NK-92 (cell line): ENCODE measurements at regions not wholly inside any gene's neighbourhood (a gene's known extent, or its start where the extent isn't known, plus 50 kb on each side); places are given as distances from the start of the nearest gene placed in this dataset.
"Not testable (repeated sequence)": the region's sequence is repeated elsewhere in the genome, so short reads cannot be mapped to it uniquely, and the experiment has no call there.

Experiments
- DNase-seq: peaks from one replicate; lab custom pipeline; 2025; ENCODE audit not compliant: unreplicated experiment; lab: John Stamatoyannopoulos, UW

GRCh38 chr14:105772710-105773250 is 246.4 kb downstream of the TMEM121 start:
- DNase-seq, result not testable (repeated sequence)

GRCh38 chr14:105773584-105773983 is 247.2 kb downstream of the TMEM121 start:
- no peak for DNase-seq

- no peak for DNase-seq
Observed at GRCh38 chr14:105774001-105774400, 247.6 kb downstream of the TMEM121 start.

GRCh38 chr14:105774585-105775348 is 248.4 kb downstream of the TMEM121 start:
- DNase-seq, result not testable (repeated sequence)

GRCh38 chr14:105775349-105775923 is 249.1 kb downstream of the TMEM121 start:
- not testable (repeated sequence) for DNase-seq

- DNase-seq, result not testable (repeated sequence)
Observed at GRCh38 chr14:105776112-105776511, 249.7 kb downstream of the TMEM121 start.

GRCh38 chr14:105776924-105777323 is 250.5 kb downstream of the TMEM121 start:
- no peak for DNase-seq

- no peak for DNase-seq
Observed at GRCh38 chr14:105783707-105784106, 257.3 kb downstream of the TMEM121 start.

GRCh38 chr14:105793836-105794235 is 267.5 kb downstream of the TMEM121 start:
- DNase-seq, result no peak

GRCh38 chr14:105797546-105797945 is 271.2 kb downstream of the TMEM121 start:
- no peak for DNase-seq

- DNase-seq, result no peak
Observed at GRCh38 chr14:105805701-105806100, 279.3 kb downstream of the TMEM121 start.

GRCh38 chr14:105806568-105806967 is 280.2 kb downstream of the TMEM121 start:
- no peak for DNase-seq

GRCh38 chr14:105817971-105818711 is 291.8 kb downstream of the TMEM121 start:
- no peak for DNase-seq

- no peak for DNase-seq
Observed at GRCh38 chr14:105818712-105819005, 292.3 kb downstream of the TMEM121 start.

GRCh38 chr14:105830171-105830570 is 303.8 kb downstream of the TMEM121 start:
- no peak for DNase-seq

- DNase-seq, result no peak
Observed at GRCh38 chr14:105836160-105836559, 309.8 kb downstream of the TMEM121 start.

GRCh38 chr14:105836730-105837129 is 310.3 kb downstream of the TMEM121 start:
- DNase-seq, result no peak

GRCh38 chr14:105837349-105838063 is 311.1 kb downstream of the TMEM121 start:
- DNase-seq, result no peak

- DNase-seq, result no peak
Observed at GRCh38 chr14:105838107-105838506, 311.7 kb downstream of the TMEM121 start.

- DNase-seq, result no peak
Observed at GRCh38 chr14:105838591-105839424, 312.4 kb downstream of the TMEM121 start.
